Activated CD4-positive, alpha-beta T cell treated with anti-CD3 and anti-CD28 coated beads for 4 hours (primary cell): ENCODE measurements at regions not wholly inside any gene's neighbourhood (a gene's known extent, or its start where the extent isn't known, plus 50 kb on each side); places are given as distances from the start of the nearest gene placed in this dataset.

ENCODE experiments used
- DNase-seq, 2 donors: peaks; one replicate each; pipeline ENCODE4 v3.0.0-alpha.2; 2020

GRCh38 chr15:47616876-47617275, 100.4 kb upstream of the SEMA6D start:
- no peak for DNase-seq

GRCh38 chr15:47618241-47618640, 99.1 kb upstream of the SEMA6D start:
- no peak for DNase-seq

- DNase-seq = no peak
Measured at GRCh38 chr15:47620960-47621681, 96.2 kb upstream of the SEMA6D start.

DNA sequence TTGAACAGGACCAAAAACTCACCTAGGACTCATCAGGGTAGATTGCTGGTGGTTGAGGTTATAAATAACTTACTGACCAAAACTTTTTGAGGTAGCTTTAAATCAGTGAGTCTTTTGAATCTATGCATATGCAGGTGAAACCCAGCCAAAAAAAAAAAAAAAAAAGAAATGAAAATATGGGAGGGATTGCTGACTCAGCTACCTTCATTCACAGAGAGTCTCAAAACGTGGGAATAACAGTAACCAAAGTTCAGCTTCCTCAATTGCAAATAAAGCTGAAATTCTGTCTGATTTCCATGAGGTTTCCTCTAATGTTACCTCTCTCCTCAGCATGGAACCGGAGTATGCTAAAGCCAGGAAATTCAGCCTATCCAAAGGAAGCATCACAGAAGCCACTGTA, 95.2 kb upstream of the SEMA6D start:
- DNase-seq = no peak

- DNase-seq = no peak
Measured at GRCh38 chr15:47624503-47624902, 92.8 kb upstream of the SEMA6D start.

GRCh38 chr15:47639042-47639441, 78.3 kb upstream of the SEMA6D start:
- no peak for DNase-seq

DNA sequence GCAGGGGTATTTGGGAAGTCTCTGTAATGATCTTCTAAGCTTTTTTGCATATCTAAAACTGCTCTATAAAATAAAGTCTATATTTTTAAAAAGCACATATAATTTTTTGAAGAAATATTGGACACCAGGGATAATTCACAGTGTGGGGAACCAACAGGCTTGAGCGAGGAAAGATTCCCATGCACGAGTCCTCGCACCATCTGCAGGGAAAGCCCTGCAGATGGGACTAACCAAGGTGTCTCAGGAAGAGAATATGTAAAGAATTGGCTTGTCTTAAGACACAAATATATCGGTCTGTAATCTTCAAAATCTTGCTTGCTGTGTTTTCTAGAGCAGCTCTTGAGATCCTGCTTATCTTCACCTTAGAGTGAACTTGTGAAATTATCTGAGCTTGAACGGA, 77.2 kb upstream of the SEMA6D start:
- DNase-seq = no peak

DNA sequence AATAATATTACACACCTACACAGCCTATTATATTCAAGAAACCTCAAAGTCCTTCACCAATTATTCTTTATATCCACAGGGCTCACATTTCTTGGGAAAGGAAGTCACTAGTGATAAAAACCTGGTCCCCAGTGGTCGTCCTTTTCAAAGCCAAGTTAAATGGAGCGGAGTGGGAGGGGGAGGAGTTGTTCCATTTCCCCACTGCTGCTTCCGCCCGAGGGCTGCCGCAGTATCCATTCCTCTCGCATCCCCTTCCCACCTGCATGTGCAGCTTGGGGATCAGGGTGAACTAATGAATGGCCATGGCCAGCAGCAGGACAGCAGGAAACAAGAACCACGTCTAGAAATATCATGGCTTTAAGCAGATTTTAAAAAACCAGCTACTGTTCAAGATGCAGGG, 76.4 kb upstream of the SEMA6D start:
- no peak for DNase-seq

DNA sequence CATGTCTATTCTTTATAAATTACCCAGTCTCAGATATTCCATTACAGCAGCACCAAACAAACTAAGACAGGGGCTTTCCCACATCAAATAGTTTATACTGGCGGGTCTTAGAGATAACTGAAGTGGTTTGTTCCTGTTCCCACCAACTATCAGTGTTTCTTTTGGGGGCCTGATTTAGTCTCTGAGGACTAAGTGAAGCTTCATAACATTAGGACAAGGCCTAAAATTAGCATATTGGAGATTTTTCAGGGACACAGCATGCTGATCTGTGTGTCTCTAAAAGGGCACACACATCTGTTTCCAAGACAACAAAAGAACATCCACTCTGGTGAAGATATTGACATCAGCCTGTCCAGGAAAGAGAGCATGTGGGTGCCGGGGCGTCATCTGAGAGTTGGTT, 72.6 kb upstream of the SEMA6D start:
- no peak for DNase-seq

DNA sequence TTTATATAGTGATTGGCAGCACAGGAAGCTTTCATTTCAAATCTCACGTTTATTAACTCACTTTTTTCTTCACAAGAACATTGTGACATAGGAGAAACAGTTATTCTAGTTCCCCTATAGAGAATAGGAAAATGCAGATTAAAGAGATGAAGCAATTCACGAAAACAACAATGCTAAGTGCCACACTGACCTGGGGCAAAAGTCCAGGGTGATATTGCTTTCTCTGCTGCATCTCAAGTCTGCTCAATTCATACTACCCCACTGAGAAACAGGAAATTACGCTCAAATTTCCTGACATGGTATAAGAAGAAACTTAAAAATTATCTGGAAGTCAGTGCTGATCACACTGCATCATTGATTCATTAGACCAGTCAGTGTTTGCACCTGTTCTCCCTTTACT, 66.7 kb upstream of the SEMA6D start:
- no peak for DNase-seq

- DNase-seq = no peak
Measured at GRCh38 chr15:47652328-47652727, 65.0 kb upstream of the SEMA6D start.

DNA sequence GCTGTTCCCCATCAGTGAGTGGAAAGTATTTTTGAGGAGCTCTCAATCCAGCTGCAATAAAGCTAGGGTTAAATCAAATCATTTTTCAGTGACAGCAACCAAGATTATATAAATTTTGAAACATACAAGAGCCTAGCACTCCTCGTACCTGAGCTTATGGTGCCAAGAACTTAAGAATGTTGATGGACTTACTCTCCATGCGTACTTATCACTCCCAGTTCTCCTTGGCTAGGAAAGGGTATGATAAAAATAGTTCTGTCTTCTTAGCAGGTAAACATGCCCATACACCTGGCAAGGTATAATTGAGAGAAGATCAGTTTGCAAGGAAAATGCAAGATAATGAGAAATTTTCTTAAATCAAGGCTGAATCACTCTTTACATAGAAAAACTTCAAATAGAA, 64.5 kb upstream of the SEMA6D start:
- DNase-seq = no peak

- DNase-seq = no peak
Measured at GRCh38 chr15:47661661-47662180, 55.6 kb upstream of the SEMA6D start.

DNA sequence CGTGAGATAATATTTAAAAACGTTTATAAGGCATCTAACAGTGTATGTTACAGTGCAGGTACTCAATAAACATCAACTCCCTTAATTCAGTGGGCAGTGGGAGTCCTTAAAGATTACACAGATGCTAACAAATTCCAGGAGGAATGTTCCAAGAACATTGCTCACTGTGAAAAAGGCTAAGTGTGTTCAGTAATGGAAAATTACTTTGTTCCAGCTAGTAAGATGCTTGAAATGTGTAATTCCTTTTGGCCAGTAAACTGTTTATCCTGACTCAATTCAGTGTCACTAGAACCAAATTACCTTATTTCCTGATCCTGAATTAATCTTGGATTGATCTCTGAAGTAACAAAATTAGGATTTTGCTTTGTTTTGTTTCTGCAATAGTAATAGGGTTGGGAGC, 54.2 kb upstream of the SEMA6D start:
- no peak for DNase-seq
